Heart left ventricle (tissue), 16 donors: ENCODE measurements at regions not wholly inside any gene's neighbourhood (a gene's known extent, or its start where the extent isn't known, plus 50 kb on each side); places are given as distances from the start of the nearest gene placed in this dataset.

ENCODE experiments used
- ATAC-seq, 4 donors: fragments of 200-7000 bp; cut with Tn5 transposase; one replicate each; pipeline ENCODE4 v1.9.1; 2020 to 2022; ENCODE audit warnings: moderate library complexity in 4 of 4, mild to moderate bottlenecking in 3 of 4, moderate number of reproducible peaks in 1 of 4
- DNase-seq, 5 donors: peaks; one replicate each; pipeline ENCODE4 v3.0.0-alpha.2; 2020
- H3K27ac ChIP-seq, 12 donors: fragments of 200-600 bp; sonication (generic) in 4 of 12; one replicate each; pipeline versions ENCODE4 v1.5.0 to v1.8.0; 2016 to 2022; ENCODE audit warnings: mild to moderate bottlenecking in 2 of 12
- H3K27me3 ChIP-seq, 9 donors: fragments of 200-600 bp; sonication (generic) in 2 of 9; one replicate each; pipeline versions ENCODE4 v1.5.1 to v1.8.0; 2016 to 2022; ENCODE audit warnings: mild to moderate bottlenecking in 3 of 9
- H3K36me3 ChIP-seq, 9 donors: fragments of 200-600 bp; sonication (generic) in 2 of 9; one replicate each; pipeline versions ENCODE4 v1.5.0 to v1.8.0; 2018 to 2022; ENCODE audit warnings: mild to moderate bottlenecking in 2 of 9
- H3K4me1 ChIP-seq, 12 donors: fragments of 200-600 bp; sonication (generic) in 4 of 12; one replicate each; pipeline versions ENCODE4 v1.5.0 to v1.8.0; 2016 to 2022; ENCODE audit warnings: mild to moderate bottlenecking in 3 of 12
- H3K4me3 ChIP-seq, 12 donors: fragments of 200-600 bp; sonication (generic) in 4 of 12; one replicate each; pipeline versions ENCODE4 v1.5.0 to v1.8.0; 2017 to 2022; ENCODE audit warnings: mild to moderate bottlenecking in 9 of 12, moderate library complexity in 4 of 12
- H3K9me3 ChIP-seq, 12 donors: fragments of 200-600 bp; sonication (generic) in 4 of 12; one replicate each; pipeline versions ENCODE4 v1.5.0 to v1.8.0; 2016 to 2022; ENCODE audit warnings: mild to moderate bottlenecking in 1 of 12
- POLR2A ChIP-seq, 2 donors: fragments of 450-650 bp; IDR thresholded peaks; one replicate each; pipeline ENCODE4 v1.6.1; 2017; ENCODE audit warnings: antibody characterized with exemption in 2 of 2, mild to moderate bottlenecking in 2 of 2, moderate library complexity in 2 of 2
- WGBS, 4 donors: extraction: QIAGEN DNeasy Blood & Tissue Kit in 2 of 4; methylation state at CpG; one replicate each; pipeline versions ENCODE4 v1.1.5 to v1.1.7; 2013 to 2018; 5-methylcytosine and 5-hydroxymethylcytosine counted together
- intact Hi-C, 10 donors: fragments of 100-400 bp; cut with DNase I; formaldehyde crosslinking; loops; one replicate each; pipeline versions ENCODE4 v1.11.1 to v1.14.2; 2022
- TF ChIP-seq, protein P1 (sequence below), 12 donors: fragments of 200-600 bp; sonication (generic) in 4 of 12; IDR thresholded peaks; one replicate each; pipeline versions ENCODE4 v1.5.0 to v1.8.0; 2018 to 2022; ENCODE audit warnings: antibody characterized with exemption in 12 of 12, mild to moderate bottlenecking in 5 of 12
- donor health status: ischemic (EF 13 %, LVEDD 7.1; RV severe dilation, severe dysfunction).
- donor health status: healthy with polysubstance abuse.
- donor health status: DM: no; HTN: yes; CAD: no.
- donor health status: DM: no; HTN: no; CAD: no.
- donor health status: ischemic (EF 25% LVEDD 6.9; RV normal size, moderate dysfunction).
- donor health status: ischemic (EF 25% LVEDD 5.7; RV mildly dilated, moderate dysfunction).
- donor health status: healthy.
- donor health status: DM: yes; HTN: yes; CAD: no.
- donor health status: ischemic (EF 35%, LVEDD 5.7; RV mildly dilated, moderate dysfunction).
- donor health status: nonischemic (EF 11% LVEDD 7.7; RV severe dilation, severe dysfunction).
- donor health status: DM: yes; HTN: yes; CAD: no.
- donor health status: PGD.
- donor health status: ischemic (EF 29% LVEDD 5.4; RV normal size, mild dysfunction).
- donor health status: nonischemic (EF 23%, LVEDD 6.1; RV moderate dilation, normal function).

DNA sequence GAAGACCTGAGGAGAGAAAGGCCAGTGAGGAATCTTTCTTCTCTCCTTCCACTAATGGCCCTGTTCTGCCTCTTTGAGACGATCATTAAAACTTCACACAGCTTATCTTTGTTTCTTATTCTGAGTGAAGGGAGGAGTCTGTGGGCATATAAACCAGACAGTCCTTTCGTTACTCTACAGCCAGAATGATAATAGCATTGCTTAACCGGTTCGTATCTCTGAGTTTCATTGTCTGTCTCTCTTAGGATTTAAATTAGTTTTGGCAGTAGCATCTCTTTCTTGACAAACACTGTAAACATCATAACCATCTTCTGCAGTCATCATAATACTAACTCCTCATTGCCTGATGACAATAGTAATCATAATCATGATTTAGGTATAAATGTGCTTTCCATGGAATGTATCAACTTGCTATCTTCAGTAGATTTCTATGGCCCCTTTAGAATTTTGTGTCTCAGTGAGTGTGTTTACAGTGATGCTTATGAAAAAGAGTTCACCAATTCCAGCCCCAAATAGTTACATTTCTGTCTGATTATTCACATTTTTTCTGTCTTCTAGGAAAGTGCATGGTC is 618.8 kb upstream of the KLF4 start:
- ATAC-seq (no peak), DNase-seq (no peak)
- no peak for TF ChIP-seq POLR2A (IDR thresholded peaks at IDR 0.05)
- TF ChIP-seq, protein P1, sequence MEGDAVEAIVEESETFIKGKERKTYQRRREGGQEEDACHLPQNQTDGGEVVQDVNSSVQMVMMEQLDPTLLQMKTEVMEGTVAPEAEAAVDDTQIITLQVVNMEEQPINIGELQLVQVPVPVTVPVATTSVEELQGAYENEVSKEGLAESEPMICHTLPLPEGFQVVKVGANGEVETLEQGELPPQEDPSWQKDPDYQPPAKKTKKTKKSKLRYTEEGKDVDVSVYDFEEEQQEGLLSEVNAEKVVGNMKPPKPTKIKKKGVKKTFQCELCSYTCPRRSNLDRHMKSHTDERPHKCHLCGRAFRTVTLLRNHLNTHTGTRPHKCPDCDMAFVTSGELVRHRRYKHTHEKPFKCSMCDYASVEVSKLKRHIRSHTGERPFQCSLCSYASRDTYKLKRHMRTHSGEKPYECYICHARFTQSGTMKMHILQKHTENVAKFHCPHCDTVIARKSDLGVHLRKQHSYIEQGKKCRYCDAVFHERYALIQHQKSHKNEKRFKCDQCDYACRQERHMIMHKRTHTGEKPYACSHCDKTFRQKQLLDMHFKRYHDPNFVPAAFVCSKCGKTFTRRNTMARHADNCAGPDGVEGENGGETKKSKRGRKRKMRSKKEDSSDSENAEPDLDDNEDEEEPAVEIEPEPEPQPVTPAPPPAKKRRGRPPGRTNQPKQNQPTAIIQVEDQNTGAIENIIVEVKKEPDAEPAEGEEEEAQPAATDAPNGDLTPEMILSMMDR (IDR thresholded peaks at IDR 0.05): no peak
- no peak overlapping the region for H3K4me3 ChIP-seq
- no peaks in the 10 kb centered on the region for H3K36me3 ChIP-seq
- no peak overlapping the region for H3K27ac ChIP-seq
- H3K27me3 ChIP-seq: no peaks in the 10 kb centered on the region
- 35 to 51% (median 43%) methylated on average over 4 of the region's 4 CpGs for WGBS, 4 donors
- no peaks in the 10 kb centered on the region for H3K9me3 ChIP-seq
- intact Hi-C loops: loop anchor here in 1 of 10 donors (10.0 kb wide), 1 partner anchor 104 kb away; no protein-coding TSS in a partner anchor
- no peaks in the 10 kb centered on the region for H3K4me1 ChIP-seq

DNA sequence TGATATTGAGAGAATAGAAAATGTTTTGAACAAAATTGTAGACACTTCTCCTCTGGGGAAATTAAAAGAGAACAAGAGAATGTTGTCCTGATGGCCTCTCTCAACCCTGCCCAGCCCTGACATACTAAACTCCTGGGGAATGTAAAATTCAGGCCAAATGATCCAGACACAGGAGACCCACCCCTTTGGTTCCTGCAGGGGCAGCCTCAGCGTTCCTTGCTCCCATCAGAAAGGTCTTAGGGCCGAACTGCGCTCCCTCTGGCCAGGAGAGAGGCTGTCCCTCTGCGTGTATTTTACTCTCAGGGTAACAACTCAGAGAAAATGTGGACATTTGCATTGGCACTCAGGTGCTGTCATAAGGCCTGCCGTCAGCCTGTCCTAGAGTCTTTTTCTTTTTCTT is 616.3 kb upstream of the KLF4 start:
- no peak for DNase-seq
- intact Hi-C loops: loop anchor here in 1 of 10 donors (10.0 kb wide), 1 partner anchor 101 kb away; no protein-coding TSS in a partner anchor
- Histone ChIP-seq H3K9me3 (no peaks in the 10 kb centered on the region), H3K36me3 (no peaks in the 10 kb centered on the region), H3K4me3 (no peak overlapping the region), H3K4me1 (no peaks in the 10 kb centered on the region), H3K27ac (no peak overlapping the region), H3K27me3 (no peaks in the 10 kb centered on the region)
- TF ChIP-seq, protein P1 (IDR thresholded peaks at IDR 0.05): no peak
- TF ChIP-seq POLR2A (IDR thresholded peaks at IDR 0.05): no peak
- peak in 1 of 4 donors; percentile 64 for ATAC-seq
- WGBS, 4 donors: 51 to 71% (median 59%) methylated on average over 5 of the region's 5 CpGs

DNA sequence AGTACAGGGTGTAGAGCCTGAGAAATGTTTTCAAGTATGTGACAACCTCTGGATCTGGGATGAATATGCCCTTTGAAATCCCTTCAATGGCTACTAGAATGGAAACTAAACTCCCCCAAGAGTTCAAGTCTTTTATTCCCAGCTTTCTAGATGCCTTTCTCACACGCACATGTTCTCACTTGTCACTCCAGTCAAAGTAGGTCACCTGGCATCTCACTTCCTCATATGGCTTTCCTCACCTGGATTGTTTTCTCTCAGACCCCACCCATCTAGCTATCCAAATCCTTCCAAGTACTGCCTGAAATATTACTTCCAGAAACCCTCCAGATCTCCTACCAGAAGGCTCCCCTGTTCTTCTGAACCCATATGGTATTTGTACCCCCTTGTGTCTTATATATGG is 615.4 kb upstream of the KLF4 start:
- intact Hi-C loops: loop anchor here in 1 of 10 donors (10.0 kb wide), 1 partner anchor 100 kb away; no protein-coding TSS in a partner anchor
- no peaks in the 10 kb centered on the region for H3K36me3 ChIP-seq
- no peak for TF ChIP-seq POLR2A (IDR thresholded peaks at IDR 0.05)
- TF ChIP-seq, protein P1 (IDR thresholded peaks at IDR 0.05): no peak
- DNase-seq (no peak), ATAC-seq (no peak)
- H3K4me3 ChIP-seq: no peak overlapping the region
- no peaks in the 10 kb centered on the region for H3K4me1 ChIP-seq
- no peaks in the 10 kb centered on the region for H3K27me3 ChIP-seq
- no peak overlapping the region for H3K27ac ChIP-seq
- 96 to 100% (median 97%) methylated on average over 1 of the region's 1 CpG for WGBS, 4 donors
- H3K9me3 ChIP-seq: no peaks in the 10 kb centered on the region

DNA sequence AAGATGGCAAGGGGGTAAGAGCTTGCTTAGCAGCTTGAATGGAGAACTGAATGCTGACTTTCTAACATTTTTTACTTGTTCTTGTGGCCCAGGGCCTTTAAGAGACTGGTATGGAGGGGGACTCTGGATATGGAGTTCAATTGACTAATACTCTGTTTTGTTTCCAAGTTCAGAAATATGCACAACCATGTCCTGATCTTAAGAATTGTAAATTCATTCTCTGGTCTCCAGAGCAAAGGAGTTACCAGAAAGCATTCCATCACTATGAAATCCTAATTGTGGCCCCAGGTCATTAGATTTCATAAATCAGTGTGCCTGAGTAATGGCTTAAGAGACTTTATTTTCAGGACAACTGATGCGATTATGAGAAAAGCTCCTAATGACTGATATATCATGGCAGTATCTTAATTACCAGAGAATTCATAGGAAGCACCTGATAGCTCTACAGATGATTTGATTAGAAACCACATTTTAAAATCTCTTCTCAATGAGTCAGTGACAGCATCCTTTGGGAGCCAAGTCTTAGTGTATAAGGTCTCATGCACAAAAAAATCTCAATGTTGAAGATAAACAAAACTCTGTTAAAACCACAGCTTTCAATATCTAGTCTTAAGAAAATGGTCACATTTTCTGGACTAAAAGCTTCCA is 613.6 kb upstream of the KLF4 start:
- Histone ChIP-seq H3K9me3 (no peaks in the 10 kb centered on the region), H3K4me1 (no peaks in the 10 kb centered on the region), H3K27me3 (no peaks in the 10 kb centered on the region), H3K4me3 (no peak overlapping the region), H3K27ac (no peak overlapping the region), H3K36me3 (no peaks in the 10 kb centered on the region)
- intact Hi-C loops: loop anchor here in 1 of 10 donors (10.0 kb wide), 1 partner anchor 98 kb away; no protein-coding TSS in a partner anchor
- DNase-seq: no peak
- TF ChIP-seq POLR2A (IDR thresholded peaks at IDR 0.05): no peak
- TF ChIP-seq, protein P1 (IDR thresholded peaks at IDR 0.05): no peak
- no peak for ATAC-seq
- WGBS, 4 donors: 88 to 95% (median 90%) methylated on average over 1 of the region's 1 CpG
